GM13977 (cell line): ENCODE measurements at regions not wholly inside any gene's neighbourhood (a gene's known extent, or its start where the extent isn't known, plus 50 kb on each side); places are given as distances from the start of the nearest gene placed in this dataset.

Experiments
- DNase-seq: peaks from one replicate; pipeline ENCODE4 v3.0.0; 2012; ENCODE audit warnings: low spot score
- CTCF ChIP-seq: IDR thresholded peaks from 2 replicates; pipeline ENCODE4 v1.5.1; 2012; ENCODE audit warnings: mild to moderate bottlenecking, control low read depth; ENCODE audit not compliant: insufficient read depth; ENCODE audit errors: extremely low read depth, missing control alignments
- in situ Hi-C: fragments of 300-500 bp; cut with MboI; formaldehyde crosslinking; loops from one replicate; pipeline ENCODE4 v1.12.0; 2022; ENCODE audit warnings: low sequenced_read_pairs, low pct_unique_long_range_greater_than_20kb, mixed read lengths, inconsistent platforms; ENCODE audit not compliant: unreplicated experiment

GRCh38 chr1:198083549-198083948, 73.2 kb upstream of the NEK7 start:
- TF ChIP-seq CTCF, result no peak
- no peak for DNase-seq
- in situ Hi-C loops, result loop anchor here (10.0 kb wide), 1 partner anchor 381 kb away; no protein-coding TSS in a partner anchor

- in situ Hi-C loops, result loop anchor here (10.0 kb wide), 1 partner anchor 380 kb away; no protein-coding TSS in a partner anchor
- no peak for DNase-seq
- TF ChIP-seq CTCF, result no peak
Observed at GRCh38 chr1:198084241-198084908, 72.4 kb upstream of the NEK7 start.

GRCh38 chr1:198086051-198086745, 70.6 kb upstream of the NEK7 start:
- in situ Hi-C loops, result loop anchor here (10.0 kb wide), 1 partner anchor 379 kb away; no protein-coding TSS in a partner anchor
- DNase-seq, result no peak
- TF ChIP-seq CTCF, result no peak

- no peak for TF ChIP-seq CTCF
- DNase-seq, result no peak
- in situ Hi-C loops, result loop anchor here (10.0 kb wide), 1 partner anchor 377 kb away; no protein-coding TSS in a partner anchor
Observed at GRCh38 chr1:198087831-198088230, 69.0 kb upstream of the NEK7 start.

GRCh38 chr1:198088360-198089071, 68.3 kb upstream of the NEK7 start:
- peak; percentile 38 for TF ChIP-seq CTCF
- DNase-seq, result peak; percentile 38
- in situ Hi-C loops, result loop anchor here (10.0 kb wide), 1 partner anchor 376 kb away; no protein-coding TSS in a partner anchor

GRCh38 chr1:198096390-198096789, 60.4 kb upstream of the NEK7 start:
- no peak for TF ChIP-seq CTCF
- in situ Hi-C loops, result no loop called here
- no peak for DNase-seq
